SJSA1 (cell line): ENCODE measurements at regions not wholly inside any gene's neighbourhood (a gene's known extent, or its start where the extent isn't known, plus 50 kb on each side); places are given as distances from the start of the nearest gene placed in this dataset.
"Not testable (repeated sequence)": the region's sequence is repeated elsewhere in the genome, so short reads cannot be mapped to it uniquely, and the experiment has no call there.

ENCODE experiments used
- DNase-seq, 2 experiments: peaks; one replicate each; pipeline ENCODE4 v3.0.0-alpha.2; 2015 to 2020; ENCODE audit warnings: low spot score in 2 of 2, low read depth in 1 of 2
- H3K27ac ChIP-seq: fragments of 250-450 bp; sonication (Bioruptor Pico); 2 replicates; pipeline ENCODE4 v1.5.1; 2020; ENCODE audit warnings: mild to moderate bottlenecking, moderate library complexity
- H3K27me3 ChIP-seq: fragments of 250-450 bp; sonication (Bioruptor Pico); replicated peaks from 2 replicates; pipeline ENCODE4 v1.5.1; 2020; ENCODE audit warnings: mild to moderate bottlenecking, moderate library complexity
- H3K36me3 ChIP-seq: fragments of 250-450 bp; sonication (Bioruptor Pico); 2 replicates; pipeline ENCODE4 v1.5.1; 2020; ENCODE audit warnings: mild to moderate bottlenecking
- H3K4me1 ChIP-seq: fragments of 250-450 bp; sonication (Bioruptor Pico); replicated peaks from 2 replicates; pipeline ENCODE4 v1.6.1; 2021; ENCODE audit warnings: mild to moderate bottlenecking
- H3K4me3 ChIP-seq: fragments of 250-450 bp; sonication (Bioruptor Pico); 2 replicates; pipeline ENCODE4 v1.5.1; 2020; ENCODE audit warnings: mild to moderate bottlenecking
- H3K9me3 ChIP-seq: fragments of 250-450 bp; sonication (Bioruptor Pico); replicated peaks from 2 replicates; pipeline ENCODE4 v1.5.1; 2020; ENCODE audit warnings: mild to moderate bottlenecking

GRCh38 chr10:76632767-76633051 lies 1004.9 kb downstream of the KCNMA1 start:
- Histone ChIP-seq H3K4me3 (no peak overlapping the region), H3K27ac (no peak overlapping the region)
- no peak for DNase-seq

GRCh38 chr10:76631884-76632766 lies 1005.5 kb downstream of the KCNMA1 start:
- no peaks in the 10 kb centered on the region for H3K36me3 ChIP-seq
- no peaks in the 10 kb centered on the region for H3K9me3 ChIP-seq
- peaks cover 8% of the 10 kb centered on the region for H3K4me1 ChIP-seq
- no peak overlapping the region for H3K27ac ChIP-seq
- H3K4me3 ChIP-seq: no peak overlapping the region
- H3K27me3 ChIP-seq: no peaks in the 10 kb centered on the region
- no peak for DNase-seq

More at GRCh38 chr10:76632767-76633051, 1004.9 kb downstream of the KCNMA1 start:
- H3K9me3 ChIP-seq: no peaks in the 10 kb centered on the region
- H3K4me1 ChIP-seq: peaks cover 3% of the 10 kb centered on the region
- H3K27me3 ChIP-seq: no peaks in the 10 kb centered on the region
- no peaks in the 10 kb centered on the region for H3K36me3 ChIP-seq

GRCh38 chr10:76631036-76631670 lies 1006.5 kb downstream of the KCNMA1 start:
- H3K27me3 ChIP-seq: no peaks in the 10 kb centered on the region
- H3K27ac ChIP-seq: no peak overlapping the region
- no peak for DNase-seq
- H3K9me3 ChIP-seq: no peaks in the 10 kb centered on the region
- peaks cover 8% of the 10 kb centered on the region for H3K4me1 ChIP-seq
- H3K36me3 ChIP-seq: no peaks in the 10 kb centered on the region
- H3K4me3 ChIP-seq: no peak overlapping the region

- no peak overlapping the region for H3K4me3 ChIP-seq
- no peak for DNase-seq
These were observed 1008.8 kb downstream of the KCNMA1 start for GRCh38 chr10:76628801-76629200.

GRCh38 chr10:76626386-76626785 lies 1011.2 kb downstream of the KCNMA1 start:
- Histone ChIP-seq H3K27me3 (no peaks in the 10 kb centered on the region), H3K9me3 (no peaks in the 10 kb centered on the region), H3K27ac (no peak overlapping the region), H3K4me3 (no peak overlapping the region), H3K4me1 (peaks cover 8% of the 10 kb centered on the region), H3K36me3 (no peaks in the 10 kb centered on the region)
- no peak for DNase-seq

More at GRCh38 chr10:76628801-76629200, 1008.8 kb downstream of the KCNMA1 start:
- Histone ChIP-seq H3K4me1 (peaks cover 8% of the 10 kb centered on the region), H3K36me3 (no peaks in the 10 kb centered on the region), H3K9me3 (no peaks in the 10 kb centered on the region), H3K27me3 (no peaks in the 10 kb centered on the region), H3K27ac (no peak overlapping the region)

- peaks cover 8% of the 10 kb centered on the region for H3K4me1 ChIP-seq
- no peak overlapping the region for H3K4me3 ChIP-seq
- no peak for DNase-seq
- H3K27ac ChIP-seq: no peak overlapping the region
- H3K27me3 ChIP-seq: no peaks in the 10 kb centered on the region
- no peaks in the 10 kb centered on the region for H3K36me3 ChIP-seq
- no peaks in the 10 kb centered on the region for H3K9me3 ChIP-seq
These were observed 1013.1 kb downstream of the KCNMA1 start for GRCh38 chr10:76624470-76624869.

- Histone ChIP-seq H3K36me3 (no peaks in the 10 kb centered on the region), H3K4me1 (no peaks in the 10 kb centered on the region), H3K4me3 (no peak overlapping the region), H3K27ac (no peak overlapping the region), H3K9me3 (no peaks in the 10 kb centered on the region), H3K27me3 (no peaks in the 10 kb centered on the region)
- DNase-seq: no peak
These were observed 1015.6 kb downstream of the KCNMA1 start for GRCh38 chr10:76621886-76622620.

- H3K36me3 ChIP-seq: no peaks in the 10 kb centered on the region
- no peak overlapping the region for H3K4me3 ChIP-seq
- H3K27me3 ChIP-seq: no peaks in the 10 kb centered on the region
- DNase-seq: no peak
- no peaks in the 10 kb centered on the region for H3K4me1 ChIP-seq
- H3K9me3 ChIP-seq: no peaks in the 10 kb centered on the region
- H3K27ac ChIP-seq: no peak overlapping the region
These were observed 1019.0 kb downstream of the KCNMA1 start for GRCh38 chr10:76618641-76619040.

- DNase-seq: no peak
- Histone ChIP-seq H3K27me3 (no peaks in the 10 kb centered on the region), H3K4me3 (no peak overlapping the region), H3K36me3 (no peaks in the 10 kb centered on the region), H3K27ac (no peak overlapping the region), H3K4me1 (no peaks in the 10 kb centered on the region), H3K9me3 (no peaks in the 10 kb centered on the region)
These were observed 1019.4 kb downstream of the KCNMA1 start for GRCh38 chr10:76618171-76618570.

- not testable (repeated sequence) for H3K27me3 ChIP-seq, DNase-seq, H3K9me3 ChIP-seq, H3K4me1 ChIP-seq, H3K27ac ChIP-seq, H3K36me3 ChIP-seq, H3K4me3 ChIP-seq
These were observed 1020.9 kb downstream of the KCNMA1 start for GRCh38 chr10:76616666-76617065.

GRCh38 chr10:76615049-76615448 lies 1022.6 kb downstream of the KCNMA1 start:
- no peaks in the 10 kb centered on the region for H3K4me1 ChIP-seq
- H3K27ac ChIP-seq: no peak overlapping the region
- H3K27me3 ChIP-seq: no peaks in the 10 kb centered on the region
- H3K4me3 ChIP-seq: no peak overlapping the region
- no peaks in the 10 kb centered on the region for H3K9me3 ChIP-seq
- H3K36me3 ChIP-seq: no peaks in the 10 kb centered on the region
- DNase-seq: no peak
